Ishikawa (cell line): ENCODE measurements at regions not wholly inside any gene's neighbourhood (a gene's known extent, or its start where the extent isn't known, plus 50 kb on each side); places are given as distances from the start of the nearest gene placed in this dataset.

ENCODE experiments used
- CEBPB ChIP-seq: IDR thresholded peaks from 2 replicates; pipeline ENCODE4 v1.6.1; 2012
- FOXM1 ChIP-seq: IDR thresholded peaks from 2 replicates; pipeline ENCODE4 v1.6.1; 2012; ENCODE audit warnings: low read depth, borderline replicate concordance
- MAX ChIP-seq: IDR thresholded peaks from 2 replicates; pipeline ENCODE4 v1.6.1; 2012

- no peak for TF ChIP-seq FOXM1
- TF ChIP-seq MAX: no peak
- TF ChIP-seq CEBPB: no peak
Observed at GRCh38 chr18:61154866-61155265, 178.4 kb upstream of the CDH20 start.
